COLO668 (cell line): ENCODE measurements at regions not wholly inside any gene's neighbourhood (a gene's known extent, or its start where the extent isn't known, plus 50 kb on each side); places are given as distances from the start of the nearest gene placed in this dataset.
"Not testable (repeated sequence)": the region's sequence is repeated elsewhere in the genome, so short reads cannot be mapped to it uniquely, and the experiment has no call there.

Source experiments
- DNase-seq: peaks from one replicate; lab custom pipeline; 2025; ENCODE audit not compliant: unreplicated experiment; lab: John Stamatoyannopoulos, UW

DNA sequence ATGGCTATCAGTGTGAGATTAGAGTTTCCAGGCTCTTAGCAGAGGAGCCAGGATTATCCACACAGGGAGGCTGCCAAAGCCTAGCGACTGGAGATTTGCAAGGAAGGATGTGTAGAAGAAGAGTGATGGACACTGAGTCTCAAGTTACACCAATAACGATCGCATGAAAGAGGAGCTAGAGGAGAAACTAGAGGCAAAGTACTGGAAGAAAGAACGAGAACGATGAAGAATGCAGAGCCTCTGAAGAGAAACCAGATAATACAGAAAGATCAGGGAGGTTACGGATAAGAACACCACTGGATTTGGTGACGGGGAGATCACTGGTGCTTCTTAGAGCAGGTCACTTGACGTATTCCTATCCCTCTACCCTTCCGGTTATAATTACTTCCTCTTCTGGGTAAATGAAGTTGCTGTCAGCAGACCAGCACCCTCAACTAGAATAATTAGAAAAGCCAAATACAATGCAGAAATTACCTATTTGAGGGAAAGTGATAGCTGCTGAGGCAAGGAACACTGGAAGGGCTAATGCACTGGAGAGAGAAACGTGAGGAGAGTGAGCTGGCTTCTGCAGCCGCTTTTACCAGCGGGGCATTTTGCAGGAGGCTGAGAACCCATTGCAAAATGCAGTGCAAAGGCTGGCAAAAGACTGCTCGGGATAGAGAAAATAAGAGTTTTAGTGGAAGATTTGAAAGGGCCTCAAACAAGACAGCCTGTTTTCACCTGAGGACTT is 93.1 kb upstream of the HIF1A start:
- DNase-seq, result no peak

DNA sequence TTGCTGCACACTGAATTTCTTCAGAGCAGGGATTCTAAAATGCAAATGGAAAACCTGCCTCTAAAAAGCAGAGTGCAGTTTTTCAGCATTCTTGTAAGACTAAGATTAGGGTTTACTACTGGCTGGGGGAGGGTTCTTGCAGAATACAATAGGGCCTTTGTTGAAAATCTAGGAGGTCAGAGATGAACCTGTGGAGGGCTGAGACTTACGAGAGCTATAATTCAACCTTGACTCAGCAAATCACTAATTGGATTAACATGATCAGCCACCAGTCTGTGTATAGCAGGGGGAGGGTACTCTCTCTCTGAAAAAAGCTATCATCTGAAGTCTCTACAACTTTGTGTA is 92.6 kb upstream of the HIF1A start:
- DNase-seq, result no peak

DNA sequence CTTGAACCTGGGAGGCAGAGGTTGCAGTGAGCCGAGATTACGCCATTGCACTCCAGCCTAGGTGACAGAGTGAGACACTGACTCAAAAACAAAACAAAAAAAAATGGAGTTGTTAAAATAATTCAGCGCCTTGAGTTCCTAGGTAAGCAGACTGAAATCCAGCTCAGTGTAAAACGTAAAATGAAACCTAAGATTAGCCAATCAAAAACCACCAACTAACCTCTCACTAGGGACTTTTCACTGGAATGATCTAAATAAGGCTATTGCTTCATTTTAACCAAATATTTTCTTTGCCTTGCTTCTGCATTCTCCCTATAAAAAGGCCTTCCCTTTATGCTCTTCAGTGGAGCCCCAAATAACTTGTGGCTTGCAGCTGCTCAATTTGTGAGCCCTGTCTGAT is 91.6 kb upstream of the HIF1A start:
- no peak for DNase-seq

DNA sequence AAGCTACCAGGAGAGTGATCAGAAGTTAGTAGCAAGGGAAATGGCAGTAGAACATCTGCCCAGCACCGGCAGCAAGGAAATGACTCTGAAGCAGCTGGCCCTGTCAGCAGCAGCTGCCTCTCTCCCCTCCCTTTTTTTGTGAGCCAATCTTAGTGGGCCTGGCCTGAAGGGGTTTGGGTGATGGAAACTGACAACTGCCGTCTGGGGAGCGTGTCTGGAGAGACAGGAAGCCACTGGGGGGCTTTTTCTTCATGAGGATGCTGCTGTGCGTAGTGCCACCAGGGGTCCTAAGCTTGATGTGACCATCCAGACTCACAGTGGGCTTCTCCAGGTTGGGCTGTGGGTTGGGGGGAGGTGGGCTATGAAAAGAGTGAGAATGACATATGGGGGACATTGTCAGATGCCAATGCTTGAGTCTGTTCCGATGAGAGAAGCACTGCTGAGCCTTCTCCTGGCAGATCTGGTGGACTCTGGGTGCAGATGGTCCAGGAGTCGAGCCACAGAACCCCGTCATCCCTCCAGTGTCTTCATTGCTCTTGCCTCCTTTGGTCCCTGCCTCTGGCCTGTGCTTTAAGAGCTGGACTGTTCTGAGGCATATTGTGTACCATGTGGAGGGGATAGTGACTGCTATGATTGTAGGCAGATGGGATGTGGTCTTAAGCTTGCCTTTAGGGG is 87.6 kb upstream of the HIF1A start:
- peak; percentile 64 for DNase-seq

DNA sequence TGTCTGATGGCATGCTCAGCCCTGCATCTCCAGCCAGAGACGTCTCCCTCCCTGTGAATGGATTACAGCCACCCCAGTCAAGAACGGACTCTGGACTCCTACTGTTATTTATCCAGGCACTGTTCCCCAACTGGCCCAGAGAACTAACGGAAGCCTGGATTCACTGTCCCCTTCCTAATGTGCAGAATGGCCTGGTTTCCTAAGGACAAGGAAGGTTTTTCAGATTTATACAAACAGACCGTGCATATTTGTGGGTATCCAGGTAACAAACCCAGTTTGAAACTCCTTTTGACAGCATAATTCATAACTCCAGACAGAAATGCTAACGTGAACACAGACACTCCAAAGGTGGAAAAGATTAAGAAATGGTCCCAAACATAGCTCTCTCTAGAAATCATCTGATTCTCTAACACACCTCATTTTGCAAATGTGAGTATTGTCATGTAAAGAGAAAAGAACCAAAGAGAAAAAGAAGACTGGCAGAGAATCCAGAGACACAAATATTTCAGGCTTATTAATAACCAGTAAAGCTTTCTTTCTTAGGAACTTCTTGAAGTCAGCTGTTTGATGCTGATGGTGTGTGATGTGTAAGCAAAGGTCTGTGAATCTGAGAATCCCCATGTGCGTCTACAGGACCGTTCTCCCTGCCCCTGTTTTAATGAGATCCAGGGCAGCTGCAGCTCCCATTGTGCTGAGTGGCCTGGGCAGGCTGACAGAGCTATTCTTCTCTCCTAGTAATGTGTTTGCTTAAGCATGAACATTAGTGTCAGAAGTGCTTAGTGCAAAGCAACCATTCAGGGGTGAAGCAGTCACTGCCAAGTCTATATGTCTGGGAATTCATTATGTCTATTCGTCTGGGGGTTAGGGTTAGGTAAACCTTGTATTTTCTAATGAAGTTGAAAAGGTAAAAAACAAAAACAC is 86.8 kb upstream of the HIF1A start:
- peak; percentile 92 for DNase-seq

DNA sequence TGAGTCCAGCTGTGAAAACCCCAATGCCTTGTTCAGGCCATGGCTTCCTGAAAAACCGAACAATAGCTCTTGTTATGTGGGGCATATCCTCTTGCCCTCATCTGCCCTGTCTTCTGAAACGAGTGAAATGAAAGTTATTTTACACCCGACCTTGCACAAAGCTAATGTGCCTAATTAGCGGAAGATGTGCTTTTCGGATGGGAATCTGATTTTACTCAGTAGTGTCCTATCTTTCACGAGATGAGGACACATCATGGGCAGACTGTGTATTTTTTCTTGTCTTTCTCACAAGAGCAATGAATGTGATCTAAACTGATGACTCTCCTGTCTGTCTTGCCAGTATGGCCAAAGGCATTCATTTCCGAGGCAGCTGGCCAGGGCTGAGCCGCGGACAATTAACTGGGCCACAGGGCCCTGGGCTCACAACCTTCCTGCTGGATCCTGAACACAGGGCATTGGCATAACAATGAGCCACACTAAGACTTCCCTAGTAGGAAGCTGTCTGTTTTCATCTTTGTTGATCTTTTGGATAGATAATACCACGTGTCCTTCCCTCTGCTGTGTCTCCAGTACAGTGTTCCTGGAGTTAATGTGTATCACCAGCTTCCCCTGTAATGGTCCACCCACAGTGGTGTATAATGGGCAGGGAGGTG is 86.0 kb upstream of the HIF1A start:
- peak; percentile 70 for DNase-seq

DNA sequence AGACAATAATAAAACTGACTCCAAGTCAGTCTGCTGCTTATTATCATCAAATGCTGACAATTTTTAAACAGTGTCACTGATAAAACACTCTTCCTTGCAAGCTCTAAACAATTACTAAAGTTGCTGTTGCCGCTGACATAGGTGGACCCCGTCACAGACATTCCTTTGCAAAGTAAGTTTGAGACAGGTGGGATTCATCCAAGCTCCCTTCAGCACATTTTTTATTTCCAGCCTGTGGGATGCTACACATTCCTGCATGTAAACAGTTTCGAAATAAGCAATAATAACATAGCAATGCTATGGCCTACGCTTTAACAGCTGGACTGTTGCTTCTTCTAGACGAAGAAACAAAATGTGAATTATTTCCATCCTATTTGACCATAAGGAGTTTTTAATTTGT is 85.4 kb upstream of the HIF1A start:
- DNase-seq, result no peak

DNA sequence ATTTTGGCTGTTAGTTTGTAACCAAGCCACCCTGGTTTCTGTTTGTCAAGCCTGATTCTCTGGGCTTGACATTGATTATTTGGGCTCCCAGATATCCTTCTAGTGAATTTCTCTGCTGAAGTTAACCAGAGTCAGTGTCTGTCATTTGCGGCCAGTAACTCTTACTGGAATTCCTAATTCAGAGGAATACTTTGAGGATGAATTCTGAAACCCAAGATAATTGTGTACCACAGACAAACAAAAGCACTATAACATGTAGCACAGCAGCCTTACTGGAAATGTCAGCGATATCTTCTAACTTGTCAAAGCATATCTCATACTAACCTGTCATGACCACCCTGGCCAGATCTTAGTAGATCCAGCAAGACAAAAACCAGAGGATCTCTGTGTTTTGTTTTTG is 84.4 kb upstream of the HIF1A start:
- DNase-seq, result no peak

DNA sequence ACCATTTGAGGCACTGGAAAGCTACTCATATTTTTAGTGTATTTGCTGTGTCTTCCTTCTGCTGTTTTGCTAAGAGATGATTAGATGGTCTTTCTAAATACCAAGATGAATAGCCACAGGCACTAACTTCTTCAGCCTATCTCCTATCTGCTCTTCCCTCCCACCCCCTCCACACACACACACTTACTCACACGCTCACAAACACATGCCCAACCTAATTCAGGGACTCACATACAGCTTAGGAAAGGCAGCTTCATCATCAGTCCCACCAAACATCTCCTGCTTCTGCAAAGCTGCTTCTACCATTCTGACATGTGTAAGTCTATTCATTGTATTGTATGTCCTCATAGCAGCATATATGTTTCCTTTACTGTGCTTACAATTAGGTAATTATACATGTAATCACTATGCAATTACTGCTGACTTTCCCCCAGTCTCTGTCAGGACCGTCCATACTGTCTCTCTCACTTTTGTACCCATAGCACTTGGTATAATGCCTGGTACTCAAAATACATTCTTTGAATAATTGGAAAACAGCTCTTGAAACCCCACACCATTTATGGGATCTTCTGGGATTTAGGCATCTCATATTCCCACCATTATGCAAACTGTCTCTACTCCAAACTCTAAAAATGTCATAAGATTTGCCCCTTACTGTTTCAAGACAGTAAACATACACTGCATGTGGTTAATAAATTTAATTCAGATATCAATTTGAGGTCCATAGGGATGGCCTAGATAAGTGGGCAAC is 83.3 kb upstream of the HIF1A start:
- DNase-seq, result no peak

DNA sequence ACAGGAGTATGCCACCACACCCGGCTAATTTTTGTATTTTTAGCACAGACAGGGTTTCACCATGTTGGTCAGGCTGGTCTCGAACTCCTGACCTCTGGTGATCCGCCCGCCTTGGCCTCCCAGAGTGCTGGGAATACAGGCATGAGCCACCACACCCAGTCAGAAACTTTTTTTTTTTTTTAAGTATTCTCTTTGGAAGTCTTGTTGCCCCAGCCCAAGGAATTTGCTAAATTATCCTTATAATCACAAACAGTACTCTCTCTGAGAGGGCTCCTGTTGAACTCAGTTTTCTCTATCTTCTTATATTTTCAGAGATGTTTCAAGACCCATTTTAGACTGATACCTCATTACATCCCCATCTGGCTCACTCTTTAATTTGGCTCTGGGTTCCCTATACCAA is 82.3 kb upstream of the HIF1A start:
- not testable (repeated sequence) for DNase-seq

DNA sequence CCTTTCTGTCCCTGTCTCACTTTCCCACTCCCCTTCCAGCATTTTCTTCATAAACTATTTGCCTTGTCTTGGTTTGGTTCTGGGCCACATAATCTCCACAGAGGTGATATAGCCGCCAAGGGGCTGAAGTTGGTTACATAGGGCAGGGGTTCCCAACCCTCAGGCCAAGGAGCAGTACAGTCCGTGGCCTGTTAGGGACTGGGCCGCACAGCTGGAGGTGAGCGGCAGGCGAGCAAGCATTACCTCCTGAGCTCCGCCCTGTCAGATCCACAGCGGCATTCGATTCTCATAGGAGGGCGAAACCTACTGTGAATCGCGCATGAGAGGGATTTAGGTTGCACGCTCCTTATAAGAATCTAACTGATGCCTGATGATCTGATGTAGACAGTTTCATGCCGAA is 80.6 kb upstream of the HIF1A start:
- DNase-seq, result no peak

DNA sequence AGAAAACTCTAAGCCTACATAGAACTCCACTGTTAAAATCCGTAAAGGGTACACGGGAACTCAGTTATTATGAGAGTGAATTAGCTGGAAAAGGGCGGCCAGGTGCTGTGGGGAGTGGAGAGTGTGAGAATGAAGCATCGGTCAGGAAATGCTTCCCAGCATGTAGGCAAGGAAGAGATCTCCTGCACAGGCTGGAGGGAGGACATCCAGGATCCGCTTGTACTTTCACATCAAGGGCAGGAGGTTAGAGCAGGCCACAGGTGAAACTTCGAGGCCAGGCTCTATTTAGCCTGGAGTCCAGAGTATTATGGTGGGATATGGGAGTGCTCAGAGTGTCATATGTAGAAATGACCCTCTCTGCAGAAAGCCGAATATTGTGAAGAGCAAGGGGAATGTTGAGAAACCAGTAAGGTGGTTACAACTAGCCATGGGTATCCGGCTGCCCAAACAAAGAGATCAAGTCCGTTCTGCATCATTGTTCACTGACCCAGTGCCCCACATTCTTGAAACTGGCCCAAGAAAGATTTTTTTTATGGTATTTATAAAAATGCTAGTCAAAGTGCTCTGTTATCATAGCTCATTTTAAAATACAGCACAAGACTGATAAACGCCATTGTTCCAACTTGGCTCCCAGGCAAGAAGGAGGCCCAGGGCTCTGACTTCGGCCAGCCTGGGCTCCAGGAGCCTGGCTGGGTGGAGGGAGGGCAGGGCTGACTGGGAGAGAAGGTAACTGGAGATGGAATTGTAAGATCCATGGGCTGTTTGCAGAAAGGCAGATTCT is 79.4 kb upstream of the HIF1A start:
- DNase-seq, result no peak

DNA sequence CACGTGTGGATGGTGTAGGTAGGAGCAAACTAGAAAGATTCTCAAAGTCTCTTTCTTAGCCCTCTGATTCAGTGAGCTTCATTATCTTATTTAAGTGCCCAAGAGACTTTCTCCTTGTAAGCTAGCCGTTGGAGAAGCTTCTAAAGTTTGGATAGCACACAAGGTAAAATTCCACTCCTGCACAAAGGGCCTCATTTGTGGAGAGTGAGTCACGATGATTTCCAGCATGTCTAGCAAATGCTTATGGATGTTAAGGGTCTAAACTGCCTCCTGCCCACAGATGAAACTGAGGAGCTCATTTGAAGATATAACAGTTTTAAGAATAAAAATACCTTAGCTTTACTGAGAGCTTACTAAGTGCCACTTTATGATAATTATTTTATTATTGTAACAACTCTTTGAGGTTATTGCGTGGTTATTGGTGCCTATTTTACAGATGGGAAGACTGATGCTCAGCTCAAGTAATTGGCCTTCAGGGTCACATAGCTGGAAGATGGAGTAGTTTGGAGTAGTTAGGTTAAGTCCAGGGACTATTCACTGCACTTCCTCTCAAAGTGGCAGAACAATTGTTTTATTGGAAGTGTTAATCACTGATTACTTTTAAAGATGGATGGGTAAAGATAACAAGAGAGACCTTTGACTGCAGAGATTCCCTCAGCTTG is 78.7 kb upstream of the HIF1A start:
- DNase-seq, result no peak

DNA sequence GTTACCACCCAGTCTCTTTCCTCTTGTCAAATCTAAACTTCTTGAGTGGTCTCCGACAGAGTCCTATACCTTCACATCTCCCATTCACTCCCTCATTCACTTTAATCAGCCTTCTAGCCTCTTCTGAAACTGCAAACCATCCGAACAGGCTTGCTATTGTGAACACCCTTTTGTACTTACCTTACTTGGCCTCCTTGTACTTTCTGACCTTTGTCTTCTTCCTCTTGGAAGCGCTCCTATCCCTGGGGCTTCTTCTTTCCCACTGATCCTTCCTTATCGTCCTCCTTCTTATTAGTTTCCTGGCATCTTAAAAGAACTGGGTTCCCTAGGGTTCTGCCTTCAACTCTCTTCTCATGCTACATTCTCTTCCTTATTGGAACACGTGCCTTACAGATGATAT is 76.9 kb upstream of the HIF1A start:
- DNase-seq, result no peak

DNA sequence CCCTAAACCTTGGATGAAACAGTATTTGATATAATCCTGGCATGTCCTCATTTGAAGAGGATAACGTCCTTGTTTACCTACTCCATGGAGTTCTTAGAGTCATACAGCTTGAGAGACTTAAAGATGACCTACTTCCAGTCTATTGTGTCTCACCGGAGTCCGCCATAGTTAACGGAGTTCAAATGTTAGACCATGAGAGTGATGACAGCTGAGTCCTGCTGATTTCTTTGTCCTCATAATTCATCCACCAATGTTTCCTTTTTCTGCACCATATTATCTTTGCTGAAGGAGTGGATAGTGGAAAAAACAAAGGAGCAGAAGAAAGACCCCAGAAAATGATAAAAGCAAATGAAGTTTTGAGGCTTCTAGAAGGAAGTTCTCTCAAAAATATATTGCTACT is 75.8 kb upstream of the HIF1A start:
- DNase-seq, result no peak

DNA sequence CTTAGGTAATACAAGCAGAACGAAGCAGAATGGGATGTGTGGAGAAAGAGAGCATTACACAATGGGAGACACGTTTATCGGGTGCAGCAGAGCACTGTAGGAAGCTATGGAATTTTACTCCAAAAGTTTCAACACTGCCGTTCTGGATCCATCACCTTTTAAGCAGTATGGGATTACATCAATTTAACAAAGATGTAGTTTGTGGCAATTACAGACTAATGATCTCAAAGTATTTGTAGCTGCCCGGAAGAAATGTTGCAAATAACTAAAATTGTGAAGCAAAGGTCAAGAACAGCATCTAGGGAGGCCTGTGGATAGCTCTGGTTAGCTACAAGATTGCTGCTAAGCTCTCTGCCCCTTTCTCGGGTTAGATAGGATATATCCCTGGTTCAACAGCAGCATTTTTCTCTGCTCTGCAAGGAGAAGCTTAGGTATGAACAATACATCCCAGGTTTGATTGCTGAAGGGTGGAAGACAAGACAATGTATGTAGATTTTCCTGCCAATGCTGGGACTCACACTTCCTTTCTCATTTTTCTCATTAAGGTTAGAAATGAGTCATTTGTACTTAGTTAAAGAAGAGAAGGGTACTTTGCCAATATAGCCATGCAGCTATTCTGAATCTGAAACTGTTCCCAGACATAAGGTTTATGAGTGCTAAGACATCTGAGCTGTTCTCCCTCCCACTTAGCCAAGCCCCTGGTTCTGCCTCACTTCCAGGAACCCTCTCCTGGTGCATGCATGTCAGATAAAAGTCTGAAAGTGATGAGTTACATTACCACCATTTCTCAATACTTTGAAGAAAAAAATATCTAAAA is 75.0 kb upstream of the HIF1A start:
- no peak for DNase-seq

DNA sequence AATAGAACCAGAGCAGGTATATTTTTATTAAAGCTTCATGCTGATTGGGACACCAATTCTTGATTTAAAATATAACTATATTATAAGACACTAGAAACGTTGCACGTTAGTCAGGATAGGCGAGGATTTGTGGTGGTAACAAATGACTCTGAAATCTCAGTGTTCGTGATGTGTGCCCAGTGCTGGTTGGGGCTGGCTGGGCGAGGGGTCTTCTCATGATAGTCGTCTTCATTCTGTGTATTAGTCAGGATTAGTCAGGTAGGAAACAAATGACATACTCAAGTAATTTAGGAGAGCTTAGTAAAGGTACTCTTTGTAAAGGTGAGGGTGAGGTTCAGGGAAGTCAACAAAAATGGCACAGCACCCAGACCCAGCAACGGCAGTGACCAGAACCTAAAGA is 73.9 kb upstream of the HIF1A start:
- DNase-seq, result no peak

DNA sequence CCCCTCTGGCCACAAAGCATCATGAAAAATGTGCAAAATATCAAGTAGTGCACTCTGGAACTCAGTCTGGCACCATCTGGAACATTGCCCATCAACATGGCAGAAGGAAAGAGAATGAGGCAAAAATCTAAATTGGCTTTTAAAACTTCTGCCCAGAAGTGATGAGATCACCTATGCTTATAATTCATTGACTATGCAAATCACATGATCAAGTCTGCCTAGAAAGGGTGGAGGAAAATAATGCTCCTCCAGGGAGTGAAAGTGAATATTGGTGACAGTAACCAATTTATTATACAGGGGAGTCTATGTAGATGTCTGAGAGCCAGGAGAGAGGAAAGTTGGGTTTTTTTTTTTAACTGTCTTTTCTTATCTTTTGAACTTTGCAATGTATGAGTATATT is 73.3 kb upstream of the HIF1A start:
- DNase-seq, result no peak

DNA sequence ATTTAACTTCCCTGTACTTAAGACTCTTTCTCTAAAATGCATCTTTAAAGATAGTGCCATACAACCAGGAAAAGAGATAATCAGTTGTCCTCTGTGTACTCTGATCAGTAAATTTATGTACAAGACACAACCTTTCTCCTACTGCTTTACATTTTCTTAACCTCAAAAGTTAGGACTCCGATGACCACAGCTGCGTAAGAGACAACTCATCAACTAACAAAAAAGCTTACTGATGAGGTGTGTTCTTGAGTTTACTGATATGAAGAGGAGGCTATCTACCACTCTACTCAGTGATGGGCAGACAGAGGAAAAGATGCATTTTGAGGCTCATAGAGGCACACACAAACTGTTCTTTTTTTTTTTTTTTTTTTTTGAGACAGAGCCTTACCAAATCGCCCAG is 71.4 kb upstream of the HIF1A start:
- no peak for DNase-seq
